ENCODE measurements at regions not wholly inside any gene's neighbourhood (a gene's known extent, or its start where the extent isn't known, plus 50 kb on each side); places are given as distances from the start of the nearest gene placed in this dataset.
"Not testable (repeated sequence)": the region's sequence is repeated elsewhere in the genome, so short reads cannot be mapped to it uniquely, and the experiment has no call there.

GRCh38 chr5:117587111-117587510, 1012.5 kb upstream of the SEMA6A start:
- no peak for DNase-seq

- DNase-seq, result no peak
Measured at GRCh38 chr5:117568622-117569021, 994.0 kb upstream of the SEMA6A start.

GRCh38 chr5:117568126-117568525, 993.5 kb upstream of the SEMA6A start:
- DNase-seq, result no peak

GRCh38 chr5:117562647-117563046, 988.0 kb upstream of the SEMA6A start:
- no peak for DNase-seq

GRCh38 chr5:117561531-117561930, 986.9 kb upstream of the SEMA6A start:
- DNase-seq, result no peak

- no peak for DNase-seq
Measured at GRCh38 chr5:117559005-117559844, 984.6 kb upstream of the SEMA6A start.

- no peak for DNase-seq
Measured at GRCh38 chr5:117551236-117551635, 976.6 kb upstream of the SEMA6A start.

GRCh38 chr5:117547192-117547591, 972.6 kb upstream of the SEMA6A start:
- no peak for DNase-seq

- DNase-seq, result no peak
Measured at GRCh38 chr5:117539692-117540091, 965.1 kb upstream of the SEMA6A start.

- no peak for DNase-seq
Measured at GRCh38 chr5:117533792-117534191, 959.2 kb upstream of the SEMA6A start.

- not testable (repeated sequence) for DNase-seq
Measured at GRCh38 chr5:117533051-117533670, 958.5 kb upstream of the SEMA6A start.

- no peak for DNase-seq
Measured at GRCh38 chr5:117519957-117520500, 945.4 kb upstream of the SEMA6A start.

GRCh38 chr5:117504305-117504704, 929.7 kb upstream of the SEMA6A start:
- no peak for DNase-seq

GRCh38 chr5:117497601-117498000, 923.0 kb upstream of the SEMA6A start:
- no peak for DNase-seq

- DNase-seq, result no peak
Measured at GRCh38 chr5:117496801-117497200, 922.2 kb upstream of the SEMA6A start.

- DNase-seq, result no peak
Measured at GRCh38 chr5:117494188-117494587, 919.6 kb upstream of the SEMA6A start.

- peak; percentile 96 to 97 for DNase-seq
Measured at GRCh38 chr5:117488976-117489500, 914.4 kb upstream of the SEMA6A start.

GRCh38 chr5:117487556-117487955, 912.9 kb upstream of the SEMA6A start:
- no peak for DNase-seq

- DNase-seq, result peak; percentile 78 to 96
Measured at GRCh38 chr5:117486879-117487391, 912.3 kb upstream of the SEMA6A start.

- peak; percentile 36 to 78 for DNase-seq
Measured at GRCh38 chr5:117486261-117486660, 911.6 kb upstream of the SEMA6A start.

GRCh38 chr5:117475919-117476318, 901.3 kb upstream of the SEMA6A start:
- no peak for DNase-seq

GRCh38 chr5:117473165-117473564, 898.5 kb upstream of the SEMA6A start:
- DNase-seq, result peak; percentile 96 to 97

- peak; percentile 71 to 81 for DNase-seq
Measured at GRCh38 chr5:117463881-117464570, 889.4 kb upstream of the SEMA6A start.

All from NCI-H446 (cell line).